ENCODE measurements at regions not wholly inside any gene's neighbourhood (a gene's known extent, or its start where the extent isn't known, plus 50 kb on each side); places are given as distances from the start of the nearest gene placed in this dataset.

GRCh38 chr15:62788224-62788623, 254.3 kb upstream of the TPM1 start:
- WGBS (ENCODE audit: insufficient coverage): 100% methylated on average over 1 of the region's 6 CpGs
- Histone ChIP-seq H3K4me3 (ENCODE audit: control extremely low read depth in 1 of 5, extremely low read depth in 1 of 5, insufficient read depth in 1 of 5, low read depth in 2 of 5, low read length in 4 of 5) (no peak overlapping the region), H3K79me2 (ENCODE audit: control insufficient read depth, insufficient read depth, low read length) (no peaks in the 10 kb centered on the region), H3K27ac (ENCODE audit: low read length in 2 of 2) (no peak overlapping the region), H3K4me2 (replicated peaks; ENCODE audit: low read depth, low read length, poor library complexity, severe bottlenecking) (no peak overlapping the region), H2AFZ (ENCODE audit: insufficient read depth, low read depth, low read length, poor library complexity, severe bottlenecking) (no peak overlapping the region), H4K20me1 (ENCODE audit: control insufficient read depth, insufficient read depth, low read length, poor library complexity, severe bottlenecking) (no peaks in the 10 kb centered on the region), H3K9ac (ENCODE audit: low read length) (no peak overlapping the region), H3K36me3 (replicated peaks in 1 of 2; ENCODE audit: control extremely low read depth in 1 of 2, control insufficient read depth in 1 of 2, extremely low read depth in 1 of 2, insufficient read depth in 2 of 2, low read length in 1 of 2) (no peaks in the 10 kb centered on the region), H3K9me3 (ENCODE audit: control extremely low read depth in 1 of 3, control insufficient read depth in 2 of 3, insufficient read depth in 1 of 3, low read length in 2 of 3) (no peaks in the 10 kb centered on the region), H3K4me1 (ENCODE audit: control insufficient read depth in 2 of 2, insufficient read depth in 2 of 2, low read length in 2 of 2) (no peaks in the 10 kb centered on the region), H3K27me3 (replicated peaks in 1 of 4; ENCODE audit: control extremely low read depth in 1 of 4, control insufficient read depth in 3 of 4, insufficient read depth in 4 of 4, low read length in 3 of 4) (no peaks in the 10 kb centered on the region)
- Mint-ChIP-seq H3K4me1 (no peaks in the 10 kb centered on the region), H3K27me3 (peaks cover 19% of the 10 kb centered on the region), H3K4me3 (no peak overlapping the region), H3K9me3 (ENCODE audit: insufficient read depth) (no peaks in the 10 kb centered on the region), H3K27ac (no peak overlapping the region)
- intact Hi-C loops (cut with micrococcal nuclease): no loop called here
- DNase-seq (no peak), ATAC-seq (ENCODE audit: low read depth) (no peak)
- POLR2A ChIA-PET: no interaction called here
- CTCF ChIA-PET: no interaction called here
- TF ChIP-seq CTCF (IDR thresholded peaks at IDR 0.05) (no peak), EZH2 (IDR thresholded peaks at IDR 0.05; ENCODE audit: borderline replicate concordance, insufficient read depth, low read depth, low read length, poor library complexity, severe bottlenecking) (no peak)

- no peak for DNase-seq
- no peak for ATAC-seq (ENCODE audit: low read depth)
- H3K79me2 ChIP-seq (ENCODE audit: control insufficient read depth, insufficient read depth, low read length): no peaks in the 10 kb centered on the region
- no peak overlapping the region for H3K9ac ChIP-seq (ENCODE audit: low read length)
- H2AFZ ChIP-seq (ENCODE audit: insufficient read depth, low read depth, low read length, poor library complexity, severe bottlenecking): no peak overlapping the region
- ChIA-PET CTCF (no interaction called here), POLR2A (no interaction called here)
- no peak overlapping the region for H3K4me3 Mint-ChIP-seq
- no peaks in the 10 kb centered on the region for H4K20me1 ChIP-seq (ENCODE audit: control insufficient read depth, insufficient read depth, low read length, poor library complexity, severe bottlenecking)
- H3K27ac ChIP-seq (ENCODE audit: low read length in 2 of 2): no peak overlapping the region
- 78% methylated on average over 1 of the region's 4 CpGs for WGBS (ENCODE audit: insufficient coverage)
- H3K4me1 ChIP-seq (ENCODE audit: control insufficient read depth in 2 of 2, insufficient read depth in 2 of 2, low read length in 2 of 2): no peaks in the 10 kb centered on the region
- no peak overlapping the region for H3K4me2 ChIP-seq (replicated peaks; ENCODE audit: low read depth, low read length, poor library complexity, severe bottlenecking)
- no peak overlapping the region for H3K4me3 ChIP-seq (ENCODE audit: control extremely low read depth in 1 of 5, extremely low read depth in 1 of 5, insufficient read depth in 1 of 5, low read depth in 2 of 5, low read length in 4 of 5)
- H3K9me3 Mint-ChIP-seq (ENCODE audit: insufficient read depth): no peaks in the 10 kb centered on the region
- no peak overlapping the region for H3K27ac Mint-ChIP-seq
- no peaks in the 10 kb centered on the region for H3K27me3 ChIP-seq (replicated peaks in 1 of 4; ENCODE audit: control extremely low read depth in 1 of 4, control insufficient read depth in 3 of 4, insufficient read depth in 4 of 4, low read length in 3 of 4)
- TF ChIP-seq CTCF (IDR thresholded peaks at IDR 0.05) (no peak), EZH2 (IDR thresholded peaks at IDR 0.05; ENCODE audit: borderline replicate concordance, insufficient read depth, low read depth, low read length, poor library complexity, severe bottlenecking) (no peak)
- H3K4me1 Mint-ChIP-seq: no peaks in the 10 kb centered on the region
- peaks cover 19% of the 10 kb centered on the region for H3K27me3 Mint-ChIP-seq
- no peaks in the 10 kb centered on the region for H3K36me3 ChIP-seq (replicated peaks in 1 of 2; ENCODE audit: control extremely low read depth in 1 of 2, control insufficient read depth in 1 of 2, extremely low read depth in 1 of 2, insufficient read depth in 2 of 2, low read length in 1 of 2)
- no peaks in the 10 kb centered on the region for H3K9me3 ChIP-seq (ENCODE audit: control extremely low read depth in 1 of 3, control insufficient read depth in 2 of 3, insufficient read depth in 1 of 3, low read length in 2 of 3)
- intact Hi-C loops (cut with micrococcal nuclease): no loop called here
Observed at GRCh38 chr15:62790546-62790945, 252.0 kb upstream of the TPM1 start.

Data from B cell (primary cell).